K562 (cell line): ENCODE measurements at regions not wholly inside any gene's neighbourhood (a gene's known extent, or its start where the extent isn't known, plus 50 kb on each side); places are given as distances from the start of the nearest gene placed in this dataset.

Source experiments
- TCF7L2 ChIP-seq: fragments of 150-350 bp; IDR thresholded peaks from 2 replicates; pipeline ENCODE4 v1.6.1; 2016; ENCODE audit warnings: low read depth, mild to moderate bottlenecking, low read length, moderate library complexity
- TF ChIP-seq, protein P1 (sequence below): fragments of 450-650 bp; IDR thresholded peaks from 2 replicates; pipeline ENCODE4 v1.6.1; 2016; ENCODE audit warnings: mild to moderate bottlenecking

DNA sequence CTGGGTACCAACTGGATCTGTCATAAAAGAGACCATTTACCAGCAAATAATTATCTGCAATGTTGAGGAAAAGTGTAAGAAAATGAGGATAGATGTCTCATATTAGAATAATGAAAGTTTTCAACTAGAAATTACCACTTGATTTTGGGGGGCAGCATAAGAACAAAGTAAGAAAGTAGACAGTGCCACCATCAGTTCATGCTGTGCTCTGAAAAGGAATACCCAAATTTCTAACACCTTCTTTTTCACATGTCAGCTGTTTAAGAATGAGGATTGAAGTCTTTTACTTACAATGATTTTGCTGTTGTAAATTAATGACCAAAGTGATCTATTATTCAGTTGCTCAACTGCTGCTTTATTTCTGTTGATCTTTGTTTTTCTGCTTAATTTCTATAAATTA lies 578.3 kb downstream of the ETV1 start:
- TF ChIP-seq TCF7L2 = no peak
- TF ChIP-seq, protein P1, sequence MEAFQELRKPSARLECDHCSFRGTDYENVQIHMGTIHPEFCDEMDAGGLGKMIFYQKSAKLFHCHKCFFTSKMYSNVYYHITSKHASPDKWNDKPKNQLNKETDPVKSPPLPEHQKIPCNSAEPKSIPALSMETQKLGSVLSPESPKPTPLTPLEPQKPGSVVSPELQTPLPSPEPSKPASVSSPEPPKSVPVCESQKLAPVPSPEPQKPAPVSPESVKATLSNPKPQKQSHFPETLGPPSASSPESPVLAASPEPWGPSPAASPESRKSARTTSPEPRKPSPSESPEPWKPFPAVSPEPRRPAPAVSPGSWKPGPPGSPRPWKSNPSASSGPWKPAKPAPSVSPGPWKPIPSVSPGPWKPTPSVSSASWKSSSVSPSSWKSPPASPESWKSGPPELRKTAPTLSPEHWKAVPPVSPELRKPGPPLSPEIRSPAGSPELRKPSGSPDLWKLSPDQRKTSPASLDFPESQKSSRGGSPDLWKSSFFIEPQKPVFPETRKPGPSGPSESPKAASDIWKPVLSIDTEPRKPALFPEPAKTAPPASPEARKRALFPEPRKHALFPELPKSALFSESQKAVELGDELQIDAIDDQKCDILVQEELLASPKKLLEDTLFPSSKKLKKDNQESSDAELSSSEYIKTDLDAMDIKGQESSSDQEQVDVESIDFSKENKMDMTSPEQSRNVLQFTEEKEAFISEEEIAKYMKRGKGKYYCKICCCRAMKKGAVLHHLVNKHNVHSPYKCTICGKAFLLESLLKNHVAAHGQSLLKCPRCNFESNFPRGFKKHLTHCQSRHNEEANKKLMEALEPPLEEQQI = no peak
